ENCODE measurements at regions not wholly inside any gene's neighbourhood (a gene's known extent, or its start where the extent isn't known, plus 50 kb on each side); places are given as distances from the start of the nearest gene placed in this dataset.

- TF ChIP-seq POLR2AphosphoS5 (IDR thresholded peaks at IDR 0.05) (no peak), CTCF (IDR thresholded peaks at IDR 0.05; ENCODE audit: poor library complexity, severe bottlenecking) (no peak)
Measured at GRCh38 chr1:68585351-68585750, 88.5 kb upstream of the DEPDC1 start.
